B cell (primary cell): ENCODE measurements at regions not wholly inside any gene's neighbourhood (a gene's known extent, or its start where the extent isn't known, plus 50 kb on each side); places are given as distances from the start of the nearest gene placed in this dataset.

Experiments
- ATAC-seq: fragments of 200-7000 bp; cut with Tn5 transposase; one replicate; pipeline ENCODE4 v1.10.0; 2021; ENCODE audit warnings: low read depth, mild to moderate bottlenecking, moderate number of reproducible peaks, moderate library complexity
- CTCF ChIA-PET: fragments of 350-600 bp; sonication (Branson Sonifier 250); formaldehyde crosslinking; loops from one replicate; lab custom pipeline; 2021; ENCODE audit warnings: antibody characterized with exemption, inconsistent platforms; lab: Charles Lee
- POLR2A ChIA-PET: fragments of 350-600 bp; sonication (Branson Sonifier 250); formaldehyde crosslinking; loops from one replicate; lab custom pipeline; 2021; ENCODE audit warnings: antibody characterized with exemption; lab: Charles Lee
- DNase-seq: peaks from one replicate; pipeline ENCODE4 v3.0.0; 2013
- H2AFZ ChIP-seq: 2 replicates; pipeline ENCODE4 v1.6.1; 2012; ENCODE audit warnings: mild to moderate bottlenecking, low read depth, low read length; ENCODE audit not compliant: insufficient read depth, poor library complexity, severe bottlenecking
- H3K27ac ChIP-seq, 2 donors: 1 replicate in 1 of 2; 2 replicates in 1 of 2; pipeline ENCODE4 v1.5.1; 2012 to 2013; ENCODE audit warnings: low read length in 2 of 2, mild to moderate bottlenecking in 2 of 2, moderate library complexity in 1 of 2
- H3K27me3 ChIP-seq, 4 experiments: fragments of 200-600 bp in 1 of 4; sonication (generic) in 1 of 4; replicated peaks in 1 of 4; 1 replicate in 2 of 4; 2 replicates in 2 of 4; pipeline versions ENCODE4 v1.6.1 to v1.7.0; 2013 to 2016; ENCODE audit warnings: low read length in 3 of 4, mild to moderate bottlenecking in 2 of 4, mixed read lengths in 1 of 4, moderate library complexity in 1 of 4; ENCODE audit not compliant: insufficient read depth in 4 of 4, control insufficient read depth in 3 of 4; ENCODE audit errors: control extremely low read depth in 1 of 4
- H3K36me3 ChIP-seq, 2 experiments: replicated peaks in 1 of 2; 1 replicate in 1 of 2; 2 replicates in 1 of 2; pipeline versions ENCODE4 v1.6.1 to v1.7.1; 2013; ENCODE audit warnings: low read length in 1 of 2; ENCODE audit not compliant: insufficient read depth in 2 of 2, control insufficient read depth in 1 of 2; ENCODE audit errors: control extremely low read depth in 1 of 2, extremely low read depth in 1 of 2
- H3K4me1 ChIP-seq, 2 donors: fragments of 200-600 bp in 1 of 2; sonication (generic) in 1 of 2; 1 replicate in 1 of 2; 2 replicates in 1 of 2; pipeline versions ENCODE4 v1.5.1 to v1.6.1; 2013 to 2017; ENCODE audit warnings: low read length in 2 of 2; ENCODE audit not compliant: control insufficient read depth in 2 of 2, insufficient read depth in 2 of 2
- H3K4me2 ChIP-seq: replicated peaks from 2 replicates; pipeline ENCODE3; 2012; ENCODE audit warnings: mild to moderate bottlenecking, low read depth, low read length; ENCODE audit not compliant: poor library complexity, severe bottlenecking
- H3K4me3 ChIP-seq, 5 experiments: fragments of 200-600 bp in 1 of 5; sonication (generic) in 1 of 5; 1 replicate in 3 of 5; 2 replicates in 2 of 5; pipeline versions ENCODE4 v1.5.1 to v1.7.0; 2011 to 2016; ENCODE audit warnings: low read length in 4 of 5, mild to moderate bottlenecking in 4 of 5, low read depth in 2 of 5, control low read depth in 1 of 5, moderate library complexity in 1 of 5; ENCODE audit not compliant: insufficient read depth in 1 of 5; ENCODE audit errors: control extremely low read depth in 1 of 5, extremely low read depth in 1 of 5
- H3K79me2 ChIP-seq: fragments of 200-600 bp; sonication (generic); one replicate; pipeline ENCODE4 v1.6.0; 2016; ENCODE audit warnings: low read length; ENCODE audit not compliant: control insufficient read depth, insufficient read depth
- H3K9ac ChIP-seq: fragments of 200-600 bp; sonication (generic); 2 replicates; pipeline ENCODE4 v1.6.1; 2017; ENCODE audit warnings: mild to moderate bottlenecking, low read length, moderate library complexity
- H3K9me3 ChIP-seq, 3 donors: one replicate each; pipeline versions ENCODE4 v1.6.1 to v1.7.1; 2013; ENCODE audit warnings: low read length in 2 of 3; ENCODE audit not compliant: control insufficient read depth in 2 of 3, insufficient read depth in 1 of 3; ENCODE audit errors: control extremely low read depth in 1 of 3
- H4K20me1 ChIP-seq: 2 replicates; pipeline ENCODE4 v1.6.0; 2012; ENCODE audit warnings: mild to moderate bottlenecking, low read length; ENCODE audit not compliant: insufficient read depth, control insufficient read depth, poor library complexity, severe bottlenecking
- H3K27ac Mint-ChIP-seq: one replicate; pipeline ENCODE4 v1.8.0; 2021; ENCODE audit warnings: mixed read lengths
- H3K27me3 Mint-ChIP-seq: one replicate; pipeline ENCODE4 v1.8.0; 2021; ENCODE audit warnings: mixed read lengths
- H3K4me1 Mint-ChIP-seq: one replicate; pipeline ENCODE4 v1.8.0; 2021; ENCODE audit warnings: mixed read lengths
- H3K4me3 Mint-ChIP-seq: one replicate; pipeline ENCODE4 v1.8.0; 2021; ENCODE audit warnings: mixed read lengths
- H3K9me3 Mint-ChIP-seq: one replicate; pipeline ENCODE4 v1.8.0; 2022; ENCODE audit warnings: mixed read lengths; ENCODE audit not compliant: insufficient read depth
- EZH2 ChIP-seq: IDR thresholded peaks from 2 replicates; pipeline ENCODE4 v1.6.1; 2012; ENCODE audit warnings: borderline replicate concordance, low read depth, mild to moderate bottlenecking, moderate library complexity, low read length; ENCODE audit not compliant: insufficient read depth, poor library complexity, severe bottlenecking
- WGBS: methylation state at CpG from one replicate; pipeline ENCODE4 v1.1.5; 2013; ENCODE audit warnings: missing lambda C conversion rate; ENCODE audit not compliant: insufficient coverage; 5-methylcytosine and 5-hydroxymethylcytosine counted together
- intact Hi-C: fragments of 100-400 bp; cut with micrococcal nuclease; formaldehyde crosslinking; loops from one replicate; pipeline ENCODE4 v1.10.0; 2022
- TF ChIP-seq, protein P1 (sequence below): fragments of 200-600 bp; IDR thresholded peaks from one replicate; pipeline ENCODE4 v1.8.0; 2022; ENCODE audit warnings: antibody characterized with exemption, mild to moderate bottlenecking

DNA sequence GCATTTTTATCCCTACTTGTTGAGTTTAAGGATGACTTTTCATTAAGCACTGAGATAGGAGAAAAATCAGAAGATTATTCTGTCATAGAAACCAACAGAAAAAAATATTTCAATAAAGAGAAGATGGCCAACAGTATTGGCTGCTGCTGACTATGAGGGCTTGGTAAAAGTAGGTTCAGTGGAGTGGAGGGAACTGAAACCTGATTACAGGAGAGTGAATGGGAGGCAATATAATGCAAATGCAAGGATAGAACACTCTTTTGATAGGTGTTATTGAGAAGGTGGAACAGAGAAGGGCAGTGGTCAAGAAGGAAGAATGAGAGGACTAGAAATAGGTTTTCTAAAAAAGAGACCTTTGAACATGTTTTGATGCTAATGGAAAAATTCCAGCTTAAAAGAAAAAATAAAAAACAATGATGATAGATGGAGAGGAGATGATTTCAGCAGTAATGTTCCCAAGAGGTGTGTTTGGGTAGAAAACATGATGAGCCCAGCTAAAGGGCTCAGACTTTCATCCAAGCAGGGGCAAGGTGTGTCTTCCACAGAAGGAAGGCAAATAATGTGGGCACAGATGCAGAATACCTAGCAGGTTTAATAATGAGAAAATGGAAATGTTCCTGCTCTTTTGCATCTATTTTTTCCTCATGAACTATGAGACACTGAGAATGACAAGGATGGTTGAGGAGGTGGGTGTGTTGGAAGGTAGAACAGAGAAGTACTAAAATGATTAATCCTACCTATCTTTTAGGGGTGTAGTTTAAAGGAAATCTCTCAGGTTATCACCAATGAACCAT lies 397.9 kb upstream of the GOLIM4 start:
- no peak overlapping the region for H3K27ac ChIP-seq
- intact Hi-C loops = no loop called here
- no peaks in the 10 kb centered on the region for H4K20me1 ChIP-seq
- Mint-ChIP-seq H3K27me3 (no peaks in the 10 kb centered on the region), H3K9me3 (no peaks in the 10 kb centered on the region), H3K4me1 (no peaks in the 10 kb centered on the region), H3K27ac (no peak overlapping the region), H3K4me3 (no peak overlapping the region)
- H2AFZ ChIP-seq = no peak overlapping the region
- no peak for DNase-seq
- H3K4me3 ChIP-seq = no peak overlapping the region
- POLR2A ChIA-PET = no interaction called here
- no peaks in the 10 kb centered on the region for H3K4me1 ChIP-seq
- H3K36me3 ChIP-seq = no peaks in the 10 kb centered on the region
- H3K9ac ChIP-seq = no peak overlapping the region
- TF ChIP-seq EZH2 = no peak
- TF ChIP-seq, protein P1, sequence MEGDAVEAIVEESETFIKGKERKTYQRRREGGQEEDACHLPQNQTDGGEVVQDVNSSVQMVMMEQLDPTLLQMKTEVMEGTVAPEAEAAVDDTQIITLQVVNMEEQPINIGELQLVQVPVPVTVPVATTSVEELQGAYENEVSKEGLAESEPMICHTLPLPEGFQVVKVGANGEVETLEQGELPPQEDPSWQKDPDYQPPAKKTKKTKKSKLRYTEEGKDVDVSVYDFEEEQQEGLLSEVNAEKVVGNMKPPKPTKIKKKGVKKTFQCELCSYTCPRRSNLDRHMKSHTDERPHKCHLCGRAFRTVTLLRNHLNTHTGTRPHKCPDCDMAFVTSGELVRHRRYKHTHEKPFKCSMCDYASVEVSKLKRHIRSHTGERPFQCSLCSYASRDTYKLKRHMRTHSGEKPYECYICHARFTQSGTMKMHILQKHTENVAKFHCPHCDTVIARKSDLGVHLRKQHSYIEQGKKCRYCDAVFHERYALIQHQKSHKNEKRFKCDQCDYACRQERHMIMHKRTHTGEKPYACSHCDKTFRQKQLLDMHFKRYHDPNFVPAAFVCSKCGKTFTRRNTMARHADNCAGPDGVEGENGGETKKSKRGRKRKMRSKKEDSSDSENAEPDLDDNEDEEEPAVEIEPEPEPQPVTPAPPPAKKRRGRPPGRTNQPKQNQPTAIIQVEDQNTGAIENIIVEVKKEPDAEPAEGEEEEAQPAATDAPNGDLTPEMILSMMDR = no peak
- H3K4me2 ChIP-seq = no peak overlapping the region
- CTCF ChIA-PET = no interaction called here
- no peaks in the 10 kb centered on the region for H3K9me3 ChIP-seq
- H3K27me3 ChIP-seq = no peaks in the 10 kb centered on the region
- no peaks in the 10 kb centered on the region for H3K79me2 ChIP-seq
- no peak for ATAC-seq

DNA sequence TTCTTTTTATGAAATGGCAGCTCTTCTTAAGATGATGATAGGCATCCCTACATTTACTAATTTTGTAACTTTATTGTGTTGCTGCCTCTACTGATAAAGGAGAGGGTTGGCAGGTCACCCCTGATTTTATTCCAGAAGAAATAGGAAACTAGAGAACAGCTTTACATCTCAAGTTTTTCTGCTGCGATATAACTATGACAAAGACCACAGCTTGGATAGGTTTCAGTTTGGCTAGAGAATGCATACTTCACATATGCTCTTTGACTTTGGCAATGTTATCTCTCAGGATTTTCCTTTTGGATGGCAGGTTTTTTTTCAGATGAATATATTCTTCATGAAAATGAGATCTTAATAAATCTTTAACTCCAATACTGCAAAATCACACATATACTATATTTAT lies 395.3 kb upstream of the GOLIM4 start:
- CTCF ChIA-PET = no interaction called here
- H3K4me1 Mint-ChIP-seq = no peaks in the 10 kb centered on the region
- no peak overlapping the region for H3K27ac Mint-ChIP-seq
- TF ChIP-seq, protein P1 = no peak
- TF ChIP-seq EZH2 = no peak
- H3K79me2 ChIP-seq = no peaks in the 10 kb centered on the region
- intact Hi-C loops = no loop called here
- no peak for DNase-seq
- H3K4me2 ChIP-seq = no peak overlapping the region
- no peak overlapping the region for H3K27ac ChIP-seq
- no peaks in the 10 kb centered on the region for H3K36me3 ChIP-seq
- no peaks in the 10 kb centered on the region for H3K27me3 Mint-ChIP-seq
- no peak for ATAC-seq
- H2AFZ ChIP-seq = no peak overlapping the region
- no CpG with 5 or more reads among the region's 1 CpG for WGBS
- no peak overlapping the region for H3K4me3 ChIP-seq
- no peak overlapping the region for H3K9ac ChIP-seq
- no peak overlapping the region for H3K4me3 Mint-ChIP-seq
- H3K4me1 ChIP-seq = no peaks in the 10 kb centered on the region
- no peaks in the 10 kb centered on the region for H3K9me3 Mint-ChIP-seq
- H3K27me3 ChIP-seq = no peaks in the 10 kb centered on the region
- POLR2A ChIA-PET = no interaction called here
- H3K9me3 ChIP-seq = no peaks in the 10 kb centered on the region
- no peaks in the 10 kb centered on the region for H4K20me1 ChIP-seq
